ENCODE measurements at regions not wholly inside any gene's neighbourhood (a gene's known extent, or its start where the extent isn't known, plus 50 kb on each side); places are given as distances from the start of the nearest gene placed in this dataset.

- no peak for TF ChIP-seq CTCF (IDR thresholded peaks at IDR 0.05; ENCODE audit: low read depth, low read length)
- CTCF ChIA-PET = interaction anchor here (0.5 to 5.2 kb wide), 4 partner anchors 74 to 213 kb away, joined by 4 to 40 read pairs (median 10); no protein-coding TSS in a partner anchor
- no peak for DNase-seq (ENCODE audit: low read depth, low spot score)
- H3K4me3 ChIP-seq (ENCODE audit: low read depth, low read length) = no peak overlapping the region
- H3K27me3 ChIP-seq (ENCODE audit: control insufficient read depth, insufficient read depth, low read length) = no peaks in the 10 kb centered on the region
- H3K27ac ChIP-seq (ENCODE audit: low read depth, low read length) = no peak overlapping the region
- POLR2A ChIA-PET = no interaction called here
- H3K9me3 ChIP-seq (ENCODE audit: control insufficient read depth, insufficient read depth, low read length) = no peaks in the 10 kb centered on the region
Observed at GRCh38 chr6:25068866-25069265, 133.1 kb upstream of the RIPOR2 start.

- H3K27ac ChIP-seq (ENCODE audit: low read depth, low read length) = no peak overlapping the region
- no peak overlapping the region for H3K4me3 ChIP-seq (ENCODE audit: low read depth, low read length)
- no peaks in the 10 kb centered on the region for H3K27me3 ChIP-seq (ENCODE audit: control insufficient read depth, insufficient read depth, low read length)
- ChIA-PET CTCF (interaction anchor here (0.6 to 2.3 kb wide), 69 partner anchors 8 to 682 kb away, joined by 3 to 132 read pairs (median 4); partner anchors contain the start of genes GMNN and RIPOR2), POLR2A (interaction anchor here (1.0 kb wide), 1 partner anchor 53 kb away, joined by 3 read pairs; no protein-coding TSS in a partner anchor)
- peak; percentile 94 for TF ChIP-seq CTCF (IDR thresholded peaks at IDR 0.05; ENCODE audit: low read depth, low read length)
- H3K9me3 ChIP-seq (ENCODE audit: control insufficient read depth, insufficient read depth, low read length) = no peaks in the 10 kb centered on the region
- DNase-seq (ENCODE audit: low read depth, low spot score) = peak; percentile 72
Observed at GRCh38 chr6:25070547-25071366, 135.0 kb upstream of the RIPOR2 start.

GRCh38 chr6:25078141-25078540, 142.4 kb upstream of the RIPOR2 start:
- ChIA-PET POLR2A (no interaction called here), CTCF (no interaction called here)
- DNase-seq (ENCODE audit: low read depth, low spot score) = no peak
- Histone ChIP-seq H3K27me3 (ENCODE audit: control insufficient read depth, insufficient read depth, low read length) (no peaks in the 10 kb centered on the region), H3K4me3 (ENCODE audit: low read depth, low read length) (no peak overlapping the region), H3K27ac (ENCODE audit: low read depth, low read length) (no peak overlapping the region), H3K9me3 (ENCODE audit: control insufficient read depth, insufficient read depth, low read length) (no peaks in the 10 kb centered on the region)
- no peak for TF ChIP-seq CTCF (IDR thresholded peaks at IDR 0.05; ENCODE audit: low read depth, low read length)

- H3K9me3 ChIP-seq (ENCODE audit: control insufficient read depth, insufficient read depth, low read length) = no peaks in the 10 kb centered on the region
- no peaks in the 10 kb centered on the region for H3K27me3 ChIP-seq (ENCODE audit: control insufficient read depth, insufficient read depth, low read length)
- ChIA-PET CTCF (no interaction called here), POLR2A (no interaction called here)
- H3K4me3 ChIP-seq (ENCODE audit: low read depth, low read length) = no peak overlapping the region
- TF ChIP-seq CTCF (IDR thresholded peaks at IDR 0.05; ENCODE audit: low read depth, low read length) = no peak
- no peak for DNase-seq (ENCODE audit: low read depth, low spot score)
- no peak overlapping the region for H3K27ac ChIP-seq (ENCODE audit: low read depth, low read length)
Observed at GRCh38 chr6:25083784-25084507, 148.2 kb upstream of the RIPOR2 start.

GRCh38 chr6:25084508-25084833, 148.7 kb upstream of the RIPOR2 start:
- ChIA-PET POLR2A (no interaction called here), CTCF (no interaction called here)
- TF ChIP-seq CTCF (IDR thresholded peaks at IDR 0.05; ENCODE audit: low read depth, low read length) = no peak
- H3K27me3 ChIP-seq (ENCODE audit: control insufficient read depth, insufficient read depth, low read length) = no peaks in the 10 kb centered on the region
- H3K9me3 ChIP-seq (ENCODE audit: control insufficient read depth, insufficient read depth, low read length) = no peaks in the 10 kb centered on the region
- H3K27ac ChIP-seq (ENCODE audit: low read depth, low read length) = no peak overlapping the region
- H3K4me3 ChIP-seq (ENCODE audit: low read depth, low read length) = no peak overlapping the region
- DNase-seq (ENCODE audit: low read depth, low spot score) = no peak
